ENCODE measurements at regions not wholly inside any gene's neighbourhood (a gene's known extent, or its start where the extent isn't known, plus 50 kb on each side); places are given as distances from the start of the nearest gene placed in this dataset.
"Not testable (repeated sequence)": the region's sequence is repeated elsewhere in the genome, so short reads cannot be mapped to it uniquely, and the experiment has no call there.

DNA sequence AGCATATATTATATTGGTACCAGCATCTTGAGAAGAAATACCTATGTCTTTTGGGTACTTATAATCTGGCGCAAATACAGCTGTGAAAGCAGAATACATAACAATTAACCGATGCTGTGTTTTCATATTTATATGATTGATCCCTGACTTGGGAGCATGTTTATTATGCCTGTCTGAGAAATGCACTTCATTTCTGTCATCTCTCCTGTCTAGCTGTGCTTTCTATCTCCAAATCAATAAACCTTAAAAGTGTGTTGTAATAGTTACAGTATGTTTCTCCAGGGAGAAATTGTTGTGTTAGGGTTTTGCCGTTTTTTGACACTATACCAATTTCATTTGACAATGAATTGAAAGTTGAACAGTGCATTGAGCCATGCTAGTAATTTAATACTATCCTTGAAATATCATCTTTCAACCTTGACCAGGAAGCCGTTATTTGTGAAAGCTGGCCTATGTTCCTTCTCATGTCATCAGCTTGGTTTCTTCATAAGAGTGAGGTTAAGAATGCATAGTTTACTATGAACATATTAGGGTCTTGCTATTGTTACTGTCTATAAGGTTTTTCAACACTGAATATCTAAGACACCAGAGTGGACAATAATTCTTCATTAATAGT lies 206.2 kb upstream of the PCDH18 start:
- no peak for DNase-seq (ENCODE audit: low spot score)

- no peak for DNase-seq (ENCODE audit: low spot score)
These were observed 203.3 kb upstream of the PCDH18 start for GRCh38 chr4:137735561-137736104.

DNA sequence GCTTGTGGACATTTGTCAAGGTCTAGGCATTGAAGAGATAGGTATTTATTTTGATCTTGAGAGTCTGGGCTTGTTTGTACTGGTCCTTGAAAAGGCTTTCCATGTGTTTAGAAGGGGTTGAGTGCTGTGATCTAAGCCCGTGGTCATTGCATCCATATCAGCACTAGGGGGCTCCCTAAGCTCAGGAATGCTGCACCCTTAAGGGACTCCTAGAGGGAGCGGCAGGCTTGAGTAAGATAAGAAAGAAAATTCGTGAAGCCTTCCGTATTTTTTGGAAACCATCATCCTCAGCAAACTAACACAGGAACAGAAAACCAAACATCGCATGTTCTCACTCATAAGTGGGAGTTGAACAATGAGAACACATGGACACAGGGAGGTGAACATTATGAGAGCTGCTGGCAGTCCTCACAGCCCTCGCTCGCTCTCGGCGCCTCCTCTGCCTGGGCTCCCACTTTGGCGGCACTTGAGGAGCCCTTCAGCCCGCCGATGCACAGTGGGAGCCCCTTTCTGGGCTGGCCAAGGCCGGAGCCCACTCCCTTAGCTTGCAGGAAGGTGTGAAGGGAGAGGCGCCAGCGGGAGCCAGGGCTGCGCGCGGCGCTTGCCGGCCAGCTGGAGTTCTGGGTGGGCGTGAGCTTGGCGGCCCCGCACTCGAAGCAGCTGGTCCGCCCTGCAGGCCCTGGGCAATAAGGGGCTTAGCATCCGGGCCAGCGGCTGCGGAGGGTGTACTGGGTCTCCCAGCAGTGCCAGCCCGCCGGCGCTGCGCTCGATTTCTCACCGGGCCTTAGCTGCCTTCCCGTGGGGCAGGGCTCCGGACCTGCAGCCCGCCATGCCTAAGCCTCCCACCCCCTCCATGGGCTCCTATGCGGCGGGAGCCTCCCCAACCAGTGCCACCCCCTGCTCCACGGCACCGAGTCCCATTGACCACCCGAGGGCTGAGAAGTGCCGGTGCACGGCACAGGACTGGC lies 201.2 kb upstream of the PCDH18 start:
- not testable (repeated sequence) for DNase-seq (ENCODE audit: low spot score)

DNA sequence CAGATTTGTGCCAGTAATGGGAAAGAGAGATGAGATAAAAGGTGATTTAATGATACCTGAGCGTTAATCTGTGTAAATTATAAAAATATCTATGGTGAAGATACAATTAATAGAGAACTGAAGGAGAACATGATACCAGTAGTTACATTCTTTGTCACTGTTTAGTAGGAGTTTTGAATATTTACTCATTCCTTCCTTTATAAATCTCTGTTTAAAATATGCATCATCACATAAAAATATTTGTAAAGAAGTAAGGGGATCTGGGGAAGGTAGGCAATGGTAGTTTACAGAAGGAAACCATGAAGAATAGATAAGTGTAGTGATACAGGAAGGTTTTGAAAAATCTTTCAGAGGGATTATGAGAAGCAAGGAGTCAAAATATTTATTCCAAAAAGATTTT lies 190.6 kb upstream of the PCDH18 start:
- DNase-seq (ENCODE audit: low spot score) = no peak

DNA sequence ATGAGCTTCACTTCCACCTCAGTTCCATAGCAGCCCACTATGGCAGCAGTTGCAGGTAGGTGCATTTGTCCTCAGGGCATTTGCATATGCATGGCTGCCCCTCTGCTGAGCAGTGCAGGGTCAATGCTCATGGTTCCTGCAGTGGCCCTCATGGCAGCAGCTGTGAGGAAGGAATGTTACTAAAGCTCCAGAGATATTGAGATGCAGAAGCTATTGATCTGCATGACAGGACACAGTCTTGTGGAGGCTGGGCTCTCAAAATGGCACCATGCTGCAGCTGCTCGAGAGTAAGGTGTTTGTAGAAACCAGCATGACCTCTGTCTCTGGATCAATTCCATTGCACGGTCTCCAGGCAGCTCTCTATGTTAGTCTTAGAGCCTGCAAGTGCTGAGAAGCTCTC lies 179.2 kb upstream of the PCDH18 start:
- DNase-seq (ENCODE audit: low spot score) = no peak

- no peak for DNase-seq (ENCODE audit: low spot score)
These were observed 175.3 kb upstream of the PCDH18 start for GRCh38 chr4:137707626-137708025.

GRCh38 chr4:137707102-137707620 lies 174.9 kb upstream of the PCDH18 start:
- no peak for DNase-seq (ENCODE audit: low spot score)

GRCh38 chr4:137705171-137705783 lies 173.0 kb upstream of the PCDH18 start:
- DNase-seq (ENCODE audit: low spot score) = peak; percentile 50

GRCh38 chr4:137703195-137703594 lies 170.9 kb upstream of the PCDH18 start:
- no peak for DNase-seq (ENCODE audit: low spot score)

- DNase-seq (ENCODE audit: low spot score) = no peak
These were observed 170.2 kb upstream of the PCDH18 start for GRCh38 chr4:137702512-137702911.

DNA sequence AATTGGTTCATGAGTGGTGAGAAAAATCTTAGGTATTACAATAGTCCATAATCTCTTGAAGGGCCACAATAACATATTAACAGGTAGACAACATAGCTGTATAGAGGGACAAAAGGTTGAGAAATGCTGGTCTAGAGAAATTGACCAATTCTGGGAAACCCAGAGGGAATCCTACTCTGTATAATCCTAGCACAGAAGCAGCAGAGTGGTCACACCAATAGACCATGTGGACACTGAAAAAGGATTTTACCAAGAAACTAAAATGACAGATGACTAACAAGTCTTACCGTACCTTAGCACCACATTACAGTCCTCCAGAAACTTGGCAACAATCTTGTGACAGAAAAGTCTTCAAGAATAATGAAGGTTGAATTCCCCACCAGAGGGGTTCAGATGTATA lies 169.1 kb upstream of the PCDH18 start:
- DNase-seq (ENCODE audit: low spot score) = no peak

DNA sequence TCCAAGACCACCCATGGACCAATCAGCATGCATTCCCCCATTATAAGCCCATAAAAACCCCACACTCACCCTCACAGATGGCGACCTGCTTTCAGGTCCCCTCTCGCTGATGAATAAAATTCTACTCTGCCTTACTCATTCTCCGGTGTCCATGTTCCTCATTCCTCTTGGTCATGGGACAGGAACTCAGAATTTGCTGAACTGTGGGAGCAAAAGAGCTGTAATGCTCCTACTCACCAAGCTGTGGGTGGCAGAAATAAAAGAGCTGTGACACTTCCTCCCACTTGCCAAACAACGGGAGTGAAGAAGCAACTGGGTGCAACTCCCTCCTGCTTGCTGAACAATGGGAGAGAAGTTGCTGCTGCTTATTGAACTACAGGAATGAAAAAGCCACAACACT lies 168.5 kb upstream of the PCDH18 start:
- DNase-seq (ENCODE audit: low spot score) = no peak

GRCh38 chr4:137700072-137700471 lies 167.8 kb upstream of the PCDH18 start:
- peak; percentile 16 for DNase-seq (ENCODE audit: low spot score)

DNA sequence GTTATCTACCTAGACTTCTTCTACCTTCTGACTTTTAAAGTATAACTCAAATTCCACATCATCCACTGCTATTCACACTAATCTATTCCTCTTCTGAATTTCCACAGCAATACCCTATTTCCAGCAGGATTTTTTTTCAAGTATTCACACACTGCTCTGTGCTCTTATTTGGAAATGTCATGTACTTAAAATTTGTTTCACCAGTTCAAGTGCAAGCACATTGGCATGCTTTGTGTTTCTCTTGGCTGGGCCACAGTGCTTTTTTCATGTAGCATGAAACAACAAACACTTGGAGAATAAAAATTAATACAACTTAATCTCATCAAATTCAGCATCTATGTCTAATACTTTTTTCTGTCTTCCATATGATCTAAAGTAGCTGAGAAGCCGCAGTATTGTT lies 161.8 kb upstream of the PCDH18 start:
- no peak for DNase-seq (ENCODE audit: low spot score)

- no peak for DNase-seq (ENCODE audit: low spot score)
These were observed 161.3 kb upstream of the PCDH18 start for GRCh38 chr4:137693641-137694040.

GRCh38 chr4:137692205-137692604 lies 159.9 kb upstream of the PCDH18 start:
- no peak for DNase-seq (ENCODE audit: low spot score)

GRCh38 chr4:137688651-137689050 lies 156.4 kb upstream of the PCDH18 start:
- no peak for DNase-seq (ENCODE audit: low spot score)

GRCh38 chr4:137685357-137685756 lies 153.1 kb upstream of the PCDH18 start:
- no peak for DNase-seq (ENCODE audit: low spot score)

DNA sequence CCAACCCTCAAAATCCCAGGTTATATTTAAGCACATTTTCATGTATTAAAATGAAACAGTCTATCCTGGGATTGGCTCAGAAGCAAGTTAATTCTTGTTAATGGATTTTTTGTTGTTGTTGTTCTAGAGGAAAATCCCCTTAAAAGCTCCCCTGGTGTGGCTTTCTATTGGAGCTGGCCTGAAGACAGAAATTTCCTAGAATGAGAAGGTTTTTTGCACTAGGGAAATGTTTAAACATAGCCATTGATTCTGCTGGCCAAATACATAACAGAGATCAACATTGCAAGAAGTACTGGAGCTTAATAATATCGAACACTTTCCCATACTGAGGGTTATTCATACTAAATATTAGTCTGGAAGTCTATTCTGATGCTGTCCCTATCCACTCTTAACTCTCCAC lies 148.8 kb upstream of the PCDH18 start:
- no peak for DNase-seq (ENCODE audit: low spot score)

GRCh38 chr4:137678796-137679195 lies 146.5 kb upstream of the PCDH18 start:
- no peak for DNase-seq (ENCODE audit: low spot score)

DNA sequence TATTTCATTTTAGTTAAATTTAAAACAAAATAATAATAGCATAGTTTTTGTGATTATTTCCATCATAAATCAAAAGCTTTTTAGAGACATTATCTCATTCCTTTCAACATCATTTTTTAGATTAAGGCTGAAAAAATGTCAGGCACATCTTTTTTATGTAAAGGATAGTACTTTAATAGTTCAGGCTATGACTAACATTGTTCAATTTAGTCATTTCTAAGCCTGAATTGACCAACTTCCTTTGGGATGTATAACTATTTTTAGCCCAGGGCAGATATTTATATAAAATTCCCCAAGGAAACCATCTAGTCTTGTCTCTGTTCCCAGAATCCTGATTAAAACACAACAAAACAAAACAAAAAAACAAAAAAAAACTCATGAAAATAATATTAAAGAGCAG lies 145.6 kb upstream of the PCDH18 start:
- peak; percentile 16 for DNase-seq (ENCODE audit: low spot score)

DNA sequence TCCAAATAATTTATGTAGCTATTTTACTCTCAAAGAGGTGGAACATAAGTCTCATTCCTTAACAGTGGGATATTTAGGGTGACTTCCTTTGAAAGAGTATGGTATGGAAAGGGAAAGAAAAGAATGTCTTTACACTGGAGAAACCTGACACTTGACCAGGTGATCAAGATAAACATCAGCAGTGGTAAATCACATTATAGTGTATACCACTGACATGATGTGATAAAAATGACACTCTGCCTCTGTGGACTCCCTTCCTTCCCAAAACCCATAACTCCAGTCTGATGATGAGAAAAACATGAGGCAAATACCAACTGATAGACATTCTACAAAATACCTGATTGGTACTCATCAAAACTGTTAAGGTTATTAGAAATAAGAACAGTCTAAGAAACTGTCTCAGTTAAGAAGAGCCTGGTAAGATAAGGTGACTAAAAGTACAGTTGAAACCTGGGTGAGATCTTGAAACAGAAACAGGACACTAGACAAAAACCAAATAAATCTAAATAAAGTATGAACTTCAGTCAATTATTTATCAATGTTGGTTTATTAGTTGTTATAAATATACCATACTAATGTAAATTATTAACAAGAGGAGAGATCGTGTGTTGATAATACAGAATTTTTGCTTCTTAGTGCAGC lies 144.2 kb upstream of the PCDH18 start:
- DNase-seq (ENCODE audit: low spot score) = no peak
